Central memory CD8-positive, alpha-beta T cell (primary cell): ENCODE measurements at regions not wholly inside any gene's neighbourhood (a gene's known extent, or its start where the extent isn't known, plus 50 kb on each side); places are given as distances from the start of the nearest gene placed in this dataset.
"Not testable (repeated sequence)": the region's sequence is repeated elsewhere in the genome, so short reads cannot be mapped to it uniquely, and the experiment has no call there.

ENCODE experiments used
- ATAC-seq: fragments of 150-1000 bp; cut with Tn5 transposase; replicated peaks from 2 replicates; pipeline ENCODE4 v1.10.0; 2022; ENCODE audit warnings: mild to moderate bottlenecking, moderate FRiP score, moderate number of reproducible peaks; ENCODE audit not compliant: poor library complexity, severe bottlenecking; ENCODE audit errors: extremely low read depth
- DNase-seq, 2 donors: peaks; one replicate each; pipeline ENCODE4 v3.0.0; 2021; ENCODE audit warnings: low spot score in 2 of 2
- H3K27ac Mint-ChIP-seq: one replicate; pipeline ENCODE4 v1.8.0; 2022; ENCODE audit warnings: low read depth, mild to moderate bottlenecking, moderate library complexity, mixed read lengths
- H3K27me3 Mint-ChIP-seq: one replicate; pipeline ENCODE4 v1.8.0; 2022; ENCODE audit warnings: mixed read lengths
- H3K36me3 Mint-ChIP-seq: one replicate; pipeline ENCODE4 v1.8.0; 2022; ENCODE audit warnings: mild to moderate bottlenecking, moderate library complexity, mixed read lengths; ENCODE audit not compliant: insufficient read depth
- H3K4me1 Mint-ChIP-seq: one replicate; pipeline ENCODE4 v1.8.0; 2022; ENCODE audit warnings: mixed read lengths
- H3K4me3 Mint-ChIP-seq: one replicate; pipeline ENCODE4 v1.8.0; 2022; ENCODE audit warnings: mild to moderate bottlenecking, moderate library complexity, mixed read lengths
- H3K9me3 Mint-ChIP-seq: one replicate; pipeline ENCODE4 v1.8.0; 2022; ENCODE audit warnings: mixed read lengths

GRCh38 chr14:27672811-27673737 is 1075.2 kb upstream of the NOVA1 start:
- H3K36me3 Mint-ChIP-seq, DNase-seq, ATAC-seq, H3K4me1 Mint-ChIP-seq, H3K27ac Mint-ChIP-seq, H3K27me3 Mint-ChIP-seq, H3K4me3 Mint-ChIP-seq: not testable (repeated sequence)
- H3K9me3 Mint-ChIP-seq: peaks cover 28% of the 10 kb centered on the region

GRCh38 chr14:27686137-27686536 is 1080.5 kb upstream of the FOXG1 start:
- Mint-ChIP-seq H3K27me3 (no peaks in the 10 kb centered on the region), H3K4me1 (no peaks in the 10 kb centered on the region), H3K4me3 (no peak overlapping the region), H3K27ac (no peak overlapping the region), H3K36me3 (no peaks in the 10 kb centered on the region), H3K9me3 (peaks cover 20% of the 10 kb centered on the region)
- DNase-seq (no peak), ATAC-seq (no peak)

- no peak overlapping the region for H3K4me3 Mint-ChIP-seq
- DNase-seq: no peak
- no peak overlapping the region for H3K27ac Mint-ChIP-seq
- no peaks in the 10 kb centered on the region for H3K4me1 Mint-ChIP-seq
- peaks cover 23% of the 10 kb centered on the region for H3K9me3 Mint-ChIP-seq
- H3K36me3 Mint-ChIP-seq: no peaks in the 10 kb centered on the region
- no peak for ATAC-seq
- H3K27me3 Mint-ChIP-seq: no peaks in the 10 kb centered on the region
Measured at GRCh38 chr14:27688841-27689444, 1077.6 kb upstream of the FOXG1 start.

- Mint-ChIP-seq H3K9me3 (peaks cover 27% of the 10 kb centered on the region), H3K4me3 (no peak overlapping the region), H3K36me3 (no peaks in the 10 kb centered on the region), H3K4me1 (no peaks in the 10 kb centered on the region), H3K27me3 (no peaks in the 10 kb centered on the region), H3K27ac (no peak overlapping the region)
- ATAC-seq (no peak), DNase-seq (no peak)
Measured at GRCh38 chr14:27712364-27712763, 1054.2 kb upstream of the FOXG1 start.

- no peak overlapping the region for H3K27ac Mint-ChIP-seq
- H3K4me3 Mint-ChIP-seq: no peak overlapping the region
- no peaks in the 10 kb centered on the region for H3K4me1 Mint-ChIP-seq
- DNase-seq (no peak), ATAC-seq (no peak)
- no peaks in the 10 kb centered on the region for H3K27me3 Mint-ChIP-seq
- H3K9me3 Mint-ChIP-seq: peaks cover 34% of the 10 kb centered on the region
- H3K36me3 Mint-ChIP-seq: no peaks in the 10 kb centered on the region
Measured at GRCh38 chr14:27715561-27715960, 1051.0 kb upstream of the FOXG1 start.

GRCh38 chr14:27721760-27722159 is 1044.8 kb upstream of the FOXG1 start:
- H3K36me3 Mint-ChIP-seq: no peaks in the 10 kb centered on the region
- no peak for DNase-seq
- ATAC-seq: no peak
- no peak overlapping the region for H3K27ac Mint-ChIP-seq
- no peaks in the 10 kb centered on the region for H3K27me3 Mint-ChIP-seq
- no peak overlapping the region for H3K4me3 Mint-ChIP-seq
- peaks cover 32% of the 10 kb centered on the region for H3K9me3 Mint-ChIP-seq
- no peaks in the 10 kb centered on the region for H3K4me1 Mint-ChIP-seq

- Mint-ChIP-seq H3K9me3 (peaks cover 20% of the 10 kb centered on the region), H3K27me3 (no peaks in the 10 kb centered on the region), H3K4me3 (no peak overlapping the region), H3K36me3 (no peaks in the 10 kb centered on the region), H3K4me1 (no peaks in the 10 kb centered on the region), H3K27ac (no peak overlapping the region)
- DNase-seq (no peak), ATAC-seq (no peak)
Measured at GRCh38 chr14:27725482-27725881, 1041.1 kb upstream of the FOXG1 start.

- peaks cover 4% of the 10 kb centered on the region for H3K9me3 Mint-ChIP-seq
- DNase-seq (no peak), ATAC-seq (no peak)
- no peaks in the 10 kb centered on the region for H3K27me3 Mint-ChIP-seq
- no peak overlapping the region for H3K4me3 Mint-ChIP-seq
- H3K27ac Mint-ChIP-seq: no peak overlapping the region
- no peaks in the 10 kb centered on the region for H3K36me3 Mint-ChIP-seq
- H3K4me1 Mint-ChIP-seq: no peaks in the 10 kb centered on the region
Measured at GRCh38 chr14:27727251-27727770, 1039.3 kb upstream of the FOXG1 start.

GRCh38 chr14:27730204-27730603 is 1036.4 kb upstream of the FOXG1 start:
- DNase-seq (no peak), ATAC-seq (no peak)
- H3K9me3 Mint-ChIP-seq: peaks cover 6% of the 10 kb centered on the region
- no peaks in the 10 kb centered on the region for H3K4me1 Mint-ChIP-seq
- H3K4me3 Mint-ChIP-seq: no peak overlapping the region
- H3K27ac Mint-ChIP-seq: no peak overlapping the region
- no peaks in the 10 kb centered on the region for H3K27me3 Mint-ChIP-seq
- no peaks in the 10 kb centered on the region for H3K36me3 Mint-ChIP-seq

GRCh38 chr14:27739657-27740156 is 1026.9 kb upstream of the FOXG1 start:
- Mint-ChIP-seq H3K27ac (no peak overlapping the region), H3K9me3 (peaks cover 17% of the 10 kb centered on the region), H3K27me3 (no peaks in the 10 kb centered on the region), H3K4me1 (no peaks in the 10 kb centered on the region), H3K4me3 (no peak overlapping the region), H3K36me3 (peaks cover 2% of the 10 kb centered on the region)
- no peak for ATAC-seq
- DNase-seq: no peak

GRCh38 chr14:27750114-27750513 is 1016.5 kb upstream of the FOXG1 start:
- Mint-ChIP-seq H3K27me3 (no peaks in the 10 kb centered on the region), H3K36me3 (no peaks in the 10 kb centered on the region), H3K9me3 (peaks cover 1% of the 10 kb centered on the region), H3K4me1 (no peaks in the 10 kb centered on the region), H3K27ac (no peak overlapping the region), H3K4me3 (no peak overlapping the region)
- no peak for DNase-seq
- ATAC-seq: no peak

GRCh38 chr14:27757642-27758041 is 1008.9 kb upstream of the FOXG1 start:
- H3K9me3 Mint-ChIP-seq: peaks cover 10% of the 10 kb centered on the region
- not testable (repeated sequence) for H3K27me3 Mint-ChIP-seq, H3K4me1 Mint-ChIP-seq, H3K4me3 Mint-ChIP-seq, H3K36me3 Mint-ChIP-seq, H3K27ac Mint-ChIP-seq, DNase-seq, ATAC-seq

- H3K36me3 Mint-ChIP-seq, H3K4me1 Mint-ChIP-seq, ATAC-seq, DNase-seq, H3K4me3 Mint-ChIP-seq, H3K27ac Mint-ChIP-seq, H3K27me3 Mint-ChIP-seq: not testable (repeated sequence)
- peaks cover 25% of the 10 kb centered on the region for H3K9me3 Mint-ChIP-seq
Measured at GRCh38 chr14:27760367-27760766, 1006.2 kb upstream of the FOXG1 start.
